HCT116 (cell line): ENCODE measurements at regions not wholly inside any gene's neighbourhood (a gene's known extent, or its start where the extent isn't known, plus 50 kb on each side); places are given as distances from the start of the nearest gene placed in this dataset.

Experiments
- CTCF ChIP-seq, 3 experiments: fragments of 200-600 bp in 1 of 3; sonication (generic) in 1 of 3; IDR thresholded peaks in 2 of 3; conservative IDR thresholded peaks in 1 of 3; 2 replicates each; pipeline ENCODE4 v1.5.1; 2012 to 2017; ENCODE audit warnings: low read depth in 2 of 3, low read length in 2 of 3, antibody characterized with exemption in 1 of 3, borderline replicate concordance in 1 of 3, control low read depth in 1 of 3, mild to moderate bottlenecking in 1 of 3, mixed read lengths in 1 of 3, mixed run types in 1 of 3, moderate library complexity in 1 of 3; ENCODE audit not compliant: insufficient read depth in 1 of 3
- EZH2 ChIP-seq: fragments of 200-600 bp; sonication (generic); IDR thresholded peaks from 2 replicates; pipeline ENCODE4 v1.6.1; 2017; ENCODE audit warnings: antibody characterized with exemption, mixed run types
- MAX ChIP-seq: IDR thresholded peaks from 2 replicates; pipeline ENCODE4 v1.6.1; 2012
- POLR2A ChIP-seq: IDR thresholded peaks from 2 replicates; pipeline ENCODE4 v1.7.0; 2011; ENCODE audit warnings: borderline replicate concordance; ENCODE audit not compliant: insufficient read depth, insufficient read length; ENCODE audit errors: extremely low read depth
- REST ChIP-seq: IDR thresholded peaks from 2 replicates; pipeline ENCODE4 v1.6.1; 2012; ENCODE audit warnings: low read depth
- SIN3A ChIP-seq: IDR thresholded peaks from 2 replicates; pipeline ENCODE4 v1.6.1; 2012; ENCODE audit warnings: low read depth

- TF ChIP-seq REST (no peak), POLR2A (no peak), CTCF (IDR thresholded peaks at IDR 0.05 in 2 of 3, conservative IDR thresholded peaks at IDR 0.05 in 1 of 3; ENCODE audit: borderline replicate concordance in 1 of 3, insufficient read depth in 1 of 3, low read depth in 2 of 3, low read length in 2 of 3) (no peak), MAX (no peak), SIN3A (no peak), EZH2 (no peak)
Measured at GRCh38 chr4:106486533-106486932, 118.0 kb upstream of the GIMD1 start.
